Testis (tissue), 2 donors: ENCODE measurements at regions not wholly inside any gene's neighbourhood (a gene's known extent, or its start where the extent isn't known, plus 50 kb on each side); places are given as distances from the start of the nearest gene placed in this dataset.

Experiments
- DNase-seq: peaks from one replicate; pipeline ENCODE4 v3.0.0-alpha.2; 2019
- H3K27ac ChIP-seq, 2 donors: fragments of 200-600 bp; sonication (generic); one replicate each; pipeline ENCODE4 v1.5.1; 2019
- H3K27me3 ChIP-seq: fragments of 200-600 bp; sonication (generic); one replicate; pipeline ENCODE4 v1.5.1; 2019
- H3K36me3 ChIP-seq: fragments of 200-600 bp; sonication (generic); one replicate; pipeline ENCODE4 v1.5.1; 2017; ENCODE audit warnings: low read depth; ENCODE audit errors: missing control alignments
- H3K4me1 ChIP-seq: fragments of 200-600 bp; sonication (generic); one replicate; pipeline ENCODE4 v1.5.1; 2019
- H3K4me3 ChIP-seq, 2 donors: fragments of 200-600 bp; sonication (generic); one replicate each; pipeline ENCODE4 v1.5.1; 2017 to 2019
- H3K9me3 ChIP-seq: fragments of 200-600 bp; sonication (generic); one replicate; pipeline ENCODE4 v1.5.1; 2017
- CTCF ChIP-seq, 3 experiments: fragments of 450-650 bp in 2 of 3; fragments of 200-600 bp in 1 of 3; sonication (generic) in 1 of 3; IDR thresholded peaks; one replicate each; pipeline ENCODE4 v1.5.1; 2016 to 2019; ENCODE audit warnings: antibody characterized with exemption in 3 of 3, mild to moderate bottlenecking in 2 of 3, moderate library complexity in 1 of 3
- POLR2A ChIP-seq: fragments of 450-650 bp; IDR thresholded peaks from one replicate; pipeline ENCODE4 v1.6.1; 2017; ENCODE audit warnings: antibody characterized with exemption, mild to moderate bottlenecking, moderate library complexity
- WGBS, 2 donors: methylation state at CpG; one replicate each; pipeline ENCODE4 v1.1.5; 2018; 5-methylcytosine and 5-hydroxymethylcytosine counted together
- intact Hi-C: fragments of 100-400 bp; cut with DNase I; formaldehyde crosslinking; loops from one replicate; pipeline ENCODE4 v1.15.1; 2023; ENCODE audit warnings: low total_unique reads

- 88 to 90% methylated on average over 3 of the region's 3 CpGs for WGBS, 2 donors
- Histone ChIP-seq H3K4me3 (no peak overlapping the region), H3K9me3 (no peaks in the 10 kb centered on the region), H3K4me1 (no peaks in the 10 kb centered on the region), H3K36me3 (no peaks in the 10 kb centered on the region), H3K27ac (no peak overlapping the region), H3K27me3 (no peaks in the 10 kb centered on the region)
- intact Hi-C loops, result no loop called here
- TF ChIP-seq POLR2A (no peak), CTCF (IDR thresholded peaks at IDR 0.05) (no peak)
- DNase-seq, result no peak
Measured at GRCh38 chr13:80203496-80203895, 137.4 kb downstream of the SPRY2 start.

- Histone ChIP-seq H3K27ac (no peak overlapping the region), H3K36me3 (no peaks in the 10 kb centered on the region), H3K9me3 (no peaks in the 10 kb centered on the region), H3K4me3 (no peak overlapping the region), H3K4me1 (no peaks in the 10 kb centered on the region), H3K27me3 (no peaks in the 10 kb centered on the region)
- DNase-seq, result no peak
- 84 to 89% methylated on average over 6 of the region's 6 CpGs for WGBS, 2 donors
- no peak for TF ChIP-seq POLR2A
- no peak for TF ChIP-seq CTCF (IDR thresholded peaks at IDR 0.05)
- intact Hi-C loops, result no loop called here
Measured at GRCh38 chr13:80201694-80202468, 139.0 kb downstream of the SPRY2 start.

GRCh38 chr13:80199585-80200292 is 141.2 kb downstream of the SPRY2 start:
- DNase-seq, result no peak
- Histone ChIP-seq H3K4me1 (no peaks in the 10 kb centered on the region), H3K27me3 (no peaks in the 10 kb centered on the region), H3K4me3 (no peak overlapping the region), H3K27ac (no peak overlapping the region), H3K36me3 (no peaks in the 10 kb centered on the region), H3K9me3 (no peaks in the 10 kb centered on the region)
- intact Hi-C loops, result no loop called here
- TF ChIP-seq CTCF (IDR thresholded peaks at IDR 0.05) (no peak), POLR2A (no peak)
- 69 to 71% methylated on average over 3 of the region's 3 CpGs for WGBS, 2 donors

GRCh38 chr13:80199067-80199466 is 141.9 kb downstream of the SPRY2 start:
- 89 to 94% methylated on average over 4 of the region's 4 CpGs for WGBS, 2 donors
- Histone ChIP-seq H3K27ac (no peak overlapping the region), H3K4me3 (no peak overlapping the region), H3K36me3 (no peaks in the 10 kb centered on the region), H3K4me1 (no peaks in the 10 kb centered on the region), H3K9me3 (no peaks in the 10 kb centered on the region), H3K27me3 (no peaks in the 10 kb centered on the region)
- intact Hi-C loops, result no loop called here
- no peak for TF ChIP-seq CTCF (IDR thresholded peaks at IDR 0.05)
- TF ChIP-seq POLR2A, result no peak
- no peak for DNase-seq
